ENCODE measurements at regions not wholly inside any gene's neighbourhood (a gene's known extent, or its start where the extent isn't known, plus 50 kb on each side); places are given as distances from the start of the nearest gene placed in this dataset.

- no peak for TF ChIP-seq CTCF (IDR thresholded peaks at IDR 0.05; ENCODE audit: low read length)
- TF ChIP-seq EZH2 (IDR thresholded peaks at IDR 0.05; ENCODE audit: borderline replicate concordance, low read length): no peak
Observed at GRCh38 chr12:108454539-108455139, 60.4 kb upstream of the FICD start.

Data from OCI-LY1 (cell line).